HG03066 (cell line): ENCODE measurements at regions not wholly inside any gene's neighbourhood (a gene's known extent, or its start where the extent isn't known, plus 50 kb on each side); places are given as distances from the start of the nearest gene placed in this dataset.

Source experiments
- ATAC-seq: cut with Tn5 transposase; IDR thresholded peaks from one replicate; pipeline ENCODE4 v1.9.1; 2021; ENCODE audit warnings: low read depth; ENCODE audit not compliant: unreplicated experiment

- no peak for ATAC-seq
These were observed 320.5 kb downstream of the AASDHPPT start for GRCh38 chr11:106397787-106398501.

GRCh38 chr11:106398502-106399075, 321.1 kb downstream of the AASDHPPT start:
- no peak for ATAC-seq

- ATAC-seq, result no peak
These were observed 321.6 kb downstream of the AASDHPPT start for GRCh38 chr11:106399076-106399511.

DNA sequence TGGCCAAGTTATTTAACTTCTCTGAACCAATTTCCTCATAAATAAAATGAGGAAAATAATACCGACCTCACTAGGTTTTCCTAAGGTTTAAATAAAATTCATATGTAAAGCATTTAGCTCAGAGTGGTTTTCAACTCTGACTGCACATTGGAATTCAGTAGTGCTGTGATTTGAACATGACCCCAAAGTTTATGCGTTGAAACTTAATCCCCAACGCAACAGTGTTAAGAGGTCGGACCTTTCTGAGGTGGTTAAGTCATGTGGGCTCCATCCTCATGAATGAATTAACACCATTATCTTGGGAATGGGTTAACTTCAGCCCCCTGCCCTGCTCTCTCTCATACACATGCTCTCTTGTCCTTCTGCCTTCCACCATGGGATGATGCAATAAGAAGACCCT, 322.2 kb downstream of the AASDHPPT start:
- no peak for ATAC-seq

GRCh38 chr11:106400949-106401570, 323.6 kb downstream of the AASDHPPT start:
- no peak for ATAC-seq

- no peak for ATAC-seq
These were observed 326.3 kb downstream of the AASDHPPT start for GRCh38 chr11:106403751-106404150.

- ATAC-seq, result no peak
These were observed 331.8 kb downstream of the AASDHPPT start for GRCh38 chr11:106409222-106409621.

DNA sequence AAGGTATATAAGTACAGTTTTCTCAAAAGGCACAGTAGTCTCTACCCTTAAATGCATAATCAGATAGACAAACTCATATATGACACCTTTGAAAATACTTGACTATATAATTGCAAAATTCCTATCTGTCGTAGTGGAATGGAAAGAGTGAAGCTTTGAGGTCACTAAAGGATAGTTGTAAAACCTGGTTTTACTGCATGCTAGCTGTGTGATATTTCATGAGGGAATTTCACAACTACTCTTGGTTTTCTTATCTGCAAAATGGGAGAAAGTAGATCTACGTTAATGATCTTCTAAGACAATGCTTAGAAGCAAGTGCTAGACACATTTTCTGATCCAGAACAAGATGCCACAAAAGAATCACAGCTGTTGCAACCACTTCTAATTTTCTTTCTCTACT, 332.2 kb downstream of the AASDHPPT start:
- no peak for ATAC-seq

DNA sequence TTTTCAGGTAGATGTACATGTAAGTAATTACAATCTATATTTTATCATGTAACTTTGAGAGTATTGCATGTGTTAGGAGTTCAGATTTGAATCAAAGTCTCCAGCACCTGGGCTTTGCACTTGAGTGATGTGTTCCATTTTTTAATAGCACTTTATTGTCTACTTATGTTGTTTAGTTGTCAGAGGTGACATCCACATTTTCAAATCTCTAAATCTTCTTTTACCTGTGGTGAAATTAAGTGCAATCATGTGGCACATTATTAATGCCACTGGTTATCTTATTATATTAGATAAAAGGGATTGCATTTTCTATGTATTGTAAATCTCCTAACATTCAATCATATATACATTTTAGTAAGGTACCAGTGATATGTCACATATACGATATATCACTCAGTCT, 333.4 kb downstream of the AASDHPPT start:
- no peak for ATAC-seq

DNA sequence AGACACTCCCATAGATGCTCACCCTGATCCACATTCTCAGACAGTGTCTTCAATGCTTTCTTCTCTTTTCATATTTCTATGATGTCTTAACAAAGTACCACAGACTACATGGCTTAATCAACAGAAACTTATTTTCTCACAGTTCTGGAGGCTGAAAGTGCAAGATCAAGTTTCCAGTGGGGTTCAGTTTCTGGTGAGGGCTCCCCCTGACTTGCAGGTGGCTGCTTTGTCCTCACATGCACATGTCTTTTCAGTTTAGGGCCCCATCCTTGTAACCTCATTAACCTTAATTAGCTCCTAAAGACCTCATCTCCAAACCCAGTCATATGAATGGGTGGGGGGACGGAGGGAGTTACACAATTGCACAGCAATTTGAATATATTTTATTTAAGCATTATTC, 335.8 kb downstream of the AASDHPPT start:
- ATAC-seq, result no peak

DNA sequence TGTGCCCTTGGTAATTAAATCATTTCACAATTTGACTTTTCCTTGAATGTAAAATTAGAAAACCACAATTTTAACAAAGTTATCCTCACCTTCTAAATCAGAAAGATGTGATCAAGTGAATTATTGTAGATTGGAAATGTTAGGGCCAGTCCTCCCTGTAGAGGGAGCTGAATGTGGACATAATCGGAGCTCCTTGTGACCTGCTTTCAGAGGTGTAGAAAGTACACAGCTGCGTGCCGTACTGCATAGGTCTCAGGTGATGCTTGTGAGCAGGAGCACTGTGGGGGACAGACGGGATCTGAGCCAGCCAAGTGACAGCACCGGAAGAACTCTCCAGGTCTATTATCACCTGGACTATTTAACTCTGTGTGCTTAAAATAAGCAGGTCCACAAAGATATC, 338.0 kb downstream of the AASDHPPT start:
- no peak for ATAC-seq

GRCh38 chr11:106418791-106419190, 341.3 kb downstream of the AASDHPPT start:
- no peak for ATAC-seq

DNA sequence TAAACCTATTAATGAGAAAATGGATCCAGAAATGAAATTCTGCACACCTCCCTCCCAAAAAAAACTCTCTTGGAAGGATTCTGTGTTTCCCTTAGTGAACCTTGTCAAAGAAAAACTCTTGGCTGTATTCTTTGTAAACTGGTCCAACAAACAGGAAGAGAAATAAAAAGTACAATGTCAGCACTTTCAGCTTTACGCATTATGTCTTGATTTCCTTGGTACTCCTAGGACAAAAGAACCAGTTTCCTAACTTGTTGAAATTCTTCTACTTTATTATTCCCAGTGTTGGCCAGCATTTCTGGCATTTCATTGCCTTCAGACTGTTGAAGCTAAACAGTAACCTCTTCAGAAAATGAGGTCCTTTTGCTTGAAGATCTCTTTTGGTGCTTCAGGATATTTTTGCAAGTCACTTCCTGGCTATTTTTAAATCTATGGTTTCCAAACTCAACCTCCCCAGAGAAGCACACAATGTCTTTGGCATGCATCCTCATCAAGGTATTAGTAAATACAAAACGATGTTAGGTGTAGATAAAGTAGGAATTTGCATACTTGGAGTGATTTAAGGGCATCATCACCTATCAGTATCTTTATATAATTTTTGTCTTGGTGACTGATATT, 342.7 kb downstream of the AASDHPPT start:
- ATAC-seq, result no peak

DNA sequence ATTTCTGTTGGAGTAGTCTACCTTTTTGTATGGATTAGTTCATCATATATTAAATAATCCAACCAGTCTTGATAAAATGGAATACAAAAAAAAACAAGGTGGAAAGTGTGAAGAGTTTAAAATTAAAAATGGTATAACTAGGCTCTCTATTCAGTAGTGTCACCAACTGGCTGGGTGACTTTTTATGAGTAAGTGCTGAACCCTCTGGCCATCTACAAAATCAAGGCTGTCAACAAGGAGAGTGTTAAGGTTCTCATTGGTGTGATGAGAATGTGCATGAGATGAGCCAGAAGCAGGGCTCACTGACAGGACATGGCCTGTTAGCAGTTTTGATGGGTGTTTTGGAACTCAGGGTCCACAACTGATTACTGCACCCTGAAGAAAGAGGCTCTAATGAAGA, 343.2 kb downstream of the AASDHPPT start:
- no peak for ATAC-seq

- no peak for ATAC-seq
These were observed 344.3 kb downstream of the AASDHPPT start for GRCh38 chr11:106421676-106422292.

GRCh38 chr11:106422583-106422982, 345.1 kb downstream of the AASDHPPT start:
- ATAC-seq, result no peak

DNA sequence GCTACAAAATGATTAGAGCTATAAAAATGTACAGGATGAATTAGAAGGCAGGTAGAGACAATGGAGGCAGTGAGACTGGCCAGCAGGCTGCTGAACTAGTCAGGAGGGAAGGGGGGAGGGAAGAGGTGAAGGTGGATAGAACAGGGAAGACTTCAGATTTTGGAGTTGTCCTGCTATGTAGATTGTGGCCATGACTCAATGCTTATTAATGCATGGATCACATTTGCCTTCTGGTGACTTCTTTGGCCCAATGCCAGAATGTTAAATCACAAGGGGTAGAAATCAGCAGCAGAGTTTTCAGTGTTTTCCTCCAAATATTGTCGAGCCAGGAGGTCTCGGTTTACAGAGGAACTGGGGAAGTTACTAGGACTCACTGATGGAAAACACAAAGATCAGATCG, 346.6 kb downstream of the AASDHPPT start:
- no peak for ATAC-seq

- ATAC-seq, result no peak
These were observed 348.4 kb downstream of the AASDHPPT start for GRCh38 chr11:106425819-106426218.

DNA sequence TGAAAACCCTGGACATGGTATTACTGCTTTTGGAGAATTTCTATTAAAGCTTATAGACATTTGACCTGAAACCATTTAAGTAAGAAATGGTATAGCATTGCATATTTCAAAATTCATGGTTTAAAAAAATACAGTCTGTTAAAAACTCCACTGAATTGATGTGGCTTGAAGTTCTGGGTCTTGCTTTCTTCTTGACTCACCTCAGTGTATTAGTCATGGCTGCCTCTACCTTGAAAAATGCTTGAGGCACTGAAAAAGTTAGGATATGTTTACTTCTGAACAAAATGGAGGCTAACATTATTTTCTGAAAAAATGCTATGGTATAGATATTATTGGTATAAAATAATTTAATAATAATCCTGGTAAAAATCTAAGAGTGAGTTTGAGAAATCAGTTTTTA, 349.2 kb downstream of the AASDHPPT start:
- no peak for ATAC-seq

DNA sequence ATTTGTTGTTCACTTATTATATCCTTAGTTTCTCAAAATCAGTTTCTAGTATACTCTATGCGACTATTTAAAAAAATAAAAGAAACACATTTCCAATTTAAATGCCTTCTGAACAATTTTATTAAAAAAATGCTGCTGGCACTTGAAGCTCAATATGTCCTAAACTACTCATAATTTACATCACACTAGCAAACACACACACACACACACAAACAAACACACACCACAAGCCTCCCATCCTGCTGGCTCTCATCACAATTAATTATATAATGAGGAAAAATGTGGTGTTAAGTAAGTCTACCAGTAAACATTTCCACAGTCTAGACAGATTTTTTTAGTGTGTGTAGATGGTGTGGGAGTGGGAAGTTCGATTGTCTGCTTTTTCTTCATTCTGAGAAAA, 350.3 kb downstream of the AASDHPPT start:
- no peak for ATAC-seq

DNA sequence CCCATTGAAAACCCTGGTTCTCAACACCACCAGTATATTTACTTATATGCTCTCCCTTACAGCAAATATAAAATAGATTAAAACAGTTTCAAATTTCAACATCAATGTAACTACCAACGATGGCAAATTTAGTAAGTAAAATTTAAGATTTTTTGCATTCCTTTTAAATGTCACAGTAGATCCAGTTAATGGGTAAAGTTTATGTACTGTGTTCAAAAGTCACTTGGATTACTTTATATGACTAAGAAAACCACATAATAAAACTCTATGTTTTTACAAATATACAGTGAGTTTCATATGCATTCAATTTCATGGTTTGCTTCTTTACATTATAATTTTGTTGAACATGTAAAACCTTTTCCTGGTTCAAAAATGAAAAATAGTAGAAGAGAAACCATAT, 364.6 kb downstream of the AASDHPPT start:
- no peak for ATAC-seq
